H1 (cell line): ENCODE measurements at regions not wholly inside any gene's neighbourhood (a gene's known extent, or its start where the extent isn't known, plus 50 kb on each side); places are given as distances from the start of the nearest gene placed in this dataset.

Experiments used
- CHD2 ChIP-seq: IDR thresholded peaks from 2 replicates; pipeline ENCODE4 v1.6.1; 2012; ENCODE audit warnings: low read length, improper control_type of control experiment
- CREB1 ChIP-seq: IDR thresholded peaks from 2 replicates; pipeline ENCODE4 v1.6.1; 2012; ENCODE audit warnings: inconsistent platforms
- GABPA ChIP-seq: IDR thresholded peaks from 2 replicates; pipeline ENCODE4 v1.6.1; 2011; ENCODE audit warnings: mild to moderate bottlenecking, low read length, moderate library complexity, borderline replicate concordance; ENCODE audit not compliant: insufficient read depth
- POLR2A ChIP-seq, 2 experiments: IDR thresholded peaks; 1 replicate in 1 of 2; 2 replicates in 1 of 2; pipeline ENCODE4 v1.6.1; 2011; ENCODE audit warnings: low read depth in 2 of 2, low read length in 2 of 2, mild to moderate bottlenecking in 2 of 2; ENCODE audit errors: control extremely low read depth in 1 of 2
- POLR2AphosphoS5 ChIP-seq: IDR thresholded peaks from 2 replicates; pipeline ENCODE4 v1.6.1; 2011; ENCODE audit warnings: low read depth, low read length
- SRF ChIP-seq: IDR thresholded peaks from 2 replicates; pipeline ENCODE4 v1.6.1; 2011; ENCODE audit warnings: mild to moderate bottlenecking, low read depth, low read length, moderate library complexity
- TBP ChIP-seq: IDR thresholded peaks from 2 replicates; pipeline ENCODE4 v1.6.1; 2011; ENCODE audit warnings: low read depth, low read length, improper control_type of control experiment
- ZNF274 ChIP-seq: IDR thresholded peaks from 2 replicates; pipeline ENCODE4 v1.7.0; 2012; ENCODE audit warnings: low read length, borderline replicate concordance; ENCODE audit errors: extremely low read depth
- TF ChIP-seq, protein P1 (sequence below): IDR thresholded peaks from 2 replicates; pipeline ENCODE4 v1.6.1; 2011; ENCODE audit warnings: low read depth, mild to moderate bottlenecking, low read length; ENCODE audit not compliant: insufficient read depth
- TF ChIP-seq, protein P2 (sequence below), 3 experiments: IDR thresholded peaks; 1 replicate in 2 of 3; 2 replicates in 1 of 3; pipeline versions ENCODE4 v1.5.1 to v1.6.1; 2011; ENCODE audit warnings: low read length in 3 of 3, mild to moderate bottlenecking in 3 of 3, inconsistent platforms in 2 of 3, low read depth in 1 of 3, moderate library complexity in 1 of 3; ENCODE audit not compliant: insufficient read depth in 1 of 3; ENCODE audit errors: control extremely low read depth in 1 of 3

DNA sequence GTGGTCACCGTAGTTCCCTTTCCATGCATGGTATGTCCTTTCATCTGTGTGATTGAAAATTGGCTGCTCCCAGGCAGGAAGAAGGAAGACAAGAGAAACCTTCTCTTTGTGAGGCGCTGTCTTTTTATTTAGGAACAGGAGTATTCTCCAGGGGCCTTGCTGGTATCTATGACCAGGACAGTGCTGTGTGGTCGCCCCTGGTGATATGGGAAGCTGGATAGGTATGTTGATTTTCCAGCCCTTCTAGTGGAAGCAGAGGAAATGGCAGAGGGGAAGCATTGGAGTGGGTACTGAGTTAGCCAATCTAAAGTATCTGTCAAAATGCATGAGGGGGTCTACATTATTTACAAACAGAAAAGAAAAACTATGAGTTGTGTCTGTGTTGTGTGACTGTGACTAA is 226.6 kb downstream of the MTX2 start:
- no peak for TF ChIP-seq CREB1
- no peak for TF ChIP-seq CHD2
- TF ChIP-seq GABPA, result no peak
- no peak for TF ChIP-seq POLR2A (IDR thresholded peaks at IDR 0.05; ENCODE audit: control extremely low read depth in 1 of 2, low read depth in 2 of 2, low read length in 2 of 2)
- TF ChIP-seq, protein P1, sequence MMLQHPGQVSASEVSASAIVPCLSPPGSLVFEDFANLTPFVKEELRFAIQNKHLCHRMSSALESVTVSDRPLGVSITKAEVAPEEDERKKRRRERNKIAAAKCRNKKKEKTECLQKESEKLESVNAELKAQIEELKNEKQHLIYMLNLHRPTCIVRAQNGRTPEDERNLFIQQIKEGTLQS, result no peak
- no peak for TF ChIP-seq POLR2AphosphoS5
- TF ChIP-seq, protein P2, sequence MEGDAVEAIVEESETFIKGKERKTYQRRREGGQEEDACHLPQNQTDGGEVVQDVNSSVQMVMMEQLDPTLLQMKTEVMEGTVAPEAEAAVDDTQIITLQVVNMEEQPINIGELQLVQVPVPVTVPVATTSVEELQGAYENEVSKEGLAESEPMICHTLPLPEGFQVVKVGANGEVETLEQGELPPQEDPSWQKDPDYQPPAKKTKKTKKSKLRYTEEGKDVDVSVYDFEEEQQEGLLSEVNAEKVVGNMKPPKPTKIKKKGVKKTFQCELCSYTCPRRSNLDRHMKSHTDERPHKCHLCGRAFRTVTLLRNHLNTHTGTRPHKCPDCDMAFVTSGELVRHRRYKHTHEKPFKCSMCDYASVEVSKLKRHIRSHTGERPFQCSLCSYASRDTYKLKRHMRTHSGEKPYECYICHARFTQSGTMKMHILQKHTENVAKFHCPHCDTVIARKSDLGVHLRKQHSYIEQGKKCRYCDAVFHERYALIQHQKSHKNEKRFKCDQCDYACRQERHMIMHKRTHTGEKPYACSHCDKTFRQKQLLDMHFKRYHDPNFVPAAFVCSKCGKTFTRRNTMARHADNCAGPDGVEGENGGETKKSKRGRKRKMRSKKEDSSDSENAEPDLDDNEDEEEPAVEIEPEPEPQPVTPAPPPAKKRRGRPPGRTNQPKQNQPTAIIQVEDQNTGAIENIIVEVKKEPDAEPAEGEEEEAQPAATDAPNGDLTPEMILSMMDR (IDR thresholded peaks at IDR 0.05; ENCODE audit: control extremely low read depth in 1 of 3, insufficient read depth in 1 of 3, low read depth in 1 of 3, low read length in 3 of 3), result no peak
- TF ChIP-seq TBP, result no peak
- no peak for TF ChIP-seq SRF
- no peak for TF ChIP-seq ZNF274
